ENCODE measurements at regions not wholly inside any gene's neighbourhood (a gene's known extent, or its start where the extent isn't known, plus 50 kb on each side); places are given as distances from the start of the nearest gene placed in this dataset.

DNA sequence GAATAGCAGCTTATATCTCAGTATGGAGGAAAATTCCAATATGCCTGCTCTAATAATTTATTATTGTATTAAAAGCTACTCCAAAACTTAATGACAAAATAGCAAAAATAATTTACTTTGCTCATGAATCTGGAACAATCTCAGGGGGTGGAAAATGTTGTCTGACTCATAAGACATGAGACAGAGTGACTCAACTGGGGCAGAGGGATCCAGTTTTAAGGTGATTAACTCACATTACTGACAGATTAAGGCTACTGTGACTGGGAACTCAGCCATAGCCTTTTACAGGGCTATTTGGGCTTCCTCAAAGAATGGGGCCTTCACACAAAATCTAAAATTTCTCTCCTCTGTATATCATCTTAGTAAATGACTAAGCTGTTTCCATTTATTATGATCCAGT lies 1172.9 kb downstream of the CDH12 start:
- TF ChIP-seq ETV6 (conservative IDR thresholded peaks at IDR 0.05 in 1 of 2, IDR thresholded peaks at IDR 0.05 in 1 of 2; ENCODE audit: borderline replicate concordance in 1 of 2, low read depth in 1 of 2) (no peak), NRF1 (conservative IDR thresholded peaks at IDR 0.05; ENCODE audit: low read depth, low read length) (no peak), SP1 (IDR thresholded peaks at IDR 0.05; ENCODE audit: low read depth, low read length) (no peak), SUZ12 (IDR thresholded peaks at IDR 0.05; ENCODE audit: unreplicated experiment) (no peak), CTCF (IDR thresholded peaks at IDR 0.05 in 2 of 3, conservative IDR thresholded peaks at IDR 0.05 in 1 of 3; ENCODE audit: control insufficient read depth in 2 of 3, extremely low read depth in 1 of 3, insufficient read depth in 1 of 3, low read depth in 3 of 3, low read length in 3 of 3) (no peak), JUNB (IDR thresholded peaks at IDR 0.05) (no peak), ATF7 (IDR thresholded peaks at IDR 0.05; ENCODE audit: low read depth) (no peak), RAD21 (IDR thresholded peaks at IDR 0.05; ENCODE audit: insufficient read depth, low read depth, low read length) (no peak), TBL1XR1 (IDR thresholded peaks at IDR 0.05; ENCODE audit: low read depth, low read length) (no peak), POLR2AphosphoS5 (IDR thresholded peaks at IDR 0.05; ENCODE audit: low read length) (no peak), CREM (IDR thresholded peaks at IDR 0.05; ENCODE audit: low read depth) (no peak), PML (IDR thresholded peaks at IDR 0.05; ENCODE audit: low read length) (no peak), YY1 (IDR thresholded peaks at IDR 0.05; ENCODE audit: low read depth, low read length) (no peak)

Data from GM12878 (cell line).